HFF-Myc (cell line): ENCODE measurements at regions not wholly inside any gene's neighbourhood (a gene's known extent, or its start where the extent isn't known, plus 50 kb on each side); places are given as distances from the start of the nearest gene placed in this dataset.

Source experiments
- DNase-seq: peaks from one replicate; pipeline ENCODE4 v3.0.0-alpha.2; 2011; ENCODE audit warnings: low read depth; ENCODE audit errors: extremely low read depth
- H3K4me3 ChIP-seq: replicated peaks from 2 replicates; pipeline ENCODE4 v1.5.1; 2011; ENCODE audit warnings: low read depth, mild to moderate bottlenecking, control low read depth, low read length
- CTCF ChIP-seq: IDR thresholded peaks from 2 replicates; pipeline ENCODE4 v1.5.1; 2012; ENCODE audit warnings: mild to moderate bottlenecking, low read depth, low read length, control low read depth; ENCODE audit errors: missing control alignments

- no peak for DNase-seq
- no peak overlapping the region for H3K4me3 ChIP-seq
- TF ChIP-seq CTCF, result no peak
Observed at GRCh38 chr13:85512421-85512820, 286.8 kb downstream of the SLITRK6 start.

DNA sequence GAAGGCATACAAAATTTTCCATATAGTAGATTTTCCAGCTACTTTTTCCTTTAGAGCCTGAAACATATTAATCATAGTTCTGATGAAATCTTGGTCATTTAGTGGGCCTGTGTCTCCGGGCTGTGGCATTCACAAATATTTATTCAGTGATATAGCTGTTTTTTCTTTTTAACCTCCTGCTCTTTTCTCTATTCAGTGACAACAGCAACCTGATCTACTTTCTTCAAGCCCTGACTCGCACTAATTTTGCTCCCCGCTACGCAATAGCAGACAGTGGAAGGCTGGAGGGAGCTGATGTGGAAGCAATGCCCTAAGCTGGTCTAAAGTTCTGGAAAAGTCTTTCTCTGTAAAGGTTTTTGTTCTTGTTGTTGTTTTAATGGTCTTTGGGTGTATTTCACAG is 289.7 kb downstream of the SLITRK6 start:
- DNase-seq, result no peak
- no peak for TF ChIP-seq CTCF
- H3K4me3 ChIP-seq, result no peak overlapping the region

DNA sequence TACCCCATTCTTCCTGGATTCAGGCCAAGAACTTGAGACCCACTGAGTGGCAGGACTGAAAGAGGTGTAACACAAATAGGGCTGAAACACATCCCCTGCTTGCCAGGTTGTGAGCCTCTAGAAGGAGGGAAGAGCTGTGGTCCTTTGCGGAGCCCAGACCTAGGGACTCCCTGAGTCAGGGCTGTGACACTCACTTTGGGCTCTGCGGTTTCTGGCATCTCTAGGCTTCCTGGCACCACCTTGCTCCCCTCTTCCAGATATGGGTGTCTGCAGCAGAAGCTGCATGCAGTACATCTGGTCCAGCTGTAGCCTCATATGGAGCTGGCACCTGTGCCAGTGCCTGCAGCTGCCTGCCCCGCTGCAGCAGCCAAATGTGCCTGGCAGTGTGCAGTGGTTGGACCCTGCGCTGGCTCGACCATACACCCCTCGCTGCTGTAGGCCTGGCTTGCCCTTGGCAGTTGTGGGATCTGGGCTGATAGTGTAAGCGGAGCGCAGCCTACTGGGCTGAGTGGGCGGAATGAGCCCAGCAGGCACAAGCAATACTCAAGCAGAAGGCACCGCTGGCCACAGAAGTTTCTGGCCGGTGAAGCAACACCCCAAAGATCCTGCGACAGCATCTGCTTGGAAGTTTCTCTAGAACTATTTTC is 290.4 kb downstream of the SLITRK6 start:
- H3K4me3 ChIP-seq, result no peak overlapping the region
- no peak for DNase-seq
- no peak for TF ChIP-seq CTCF

GRCh38 chr13:85503797-85504196 is 295.4 kb downstream of the SLITRK6 start:
- DNase-seq, result no peak
- TF ChIP-seq CTCF, result no peak
- no peak overlapping the region for H3K4me3 ChIP-seq

DNA sequence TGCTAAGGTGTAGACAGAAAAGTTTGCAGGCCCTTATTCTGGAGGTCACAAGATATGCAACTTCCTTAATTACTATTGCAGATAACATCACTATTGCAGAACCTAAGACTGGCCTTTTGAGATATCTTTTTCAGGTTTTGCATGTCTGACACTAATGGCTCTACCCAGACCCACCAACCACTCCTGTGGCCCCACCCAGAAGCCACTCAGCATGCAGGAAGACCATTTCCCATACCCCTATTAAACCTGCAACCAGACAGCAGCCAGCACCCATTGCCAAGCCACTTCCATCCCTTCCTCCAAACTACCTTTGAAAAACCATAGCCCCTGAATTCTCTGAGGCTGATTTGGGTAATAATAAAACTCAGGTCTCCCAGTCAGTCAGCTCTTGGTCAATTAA is 297.6 kb downstream of the SLITRK6 start:
- TF ChIP-seq CTCF, result no peak

DNA sequence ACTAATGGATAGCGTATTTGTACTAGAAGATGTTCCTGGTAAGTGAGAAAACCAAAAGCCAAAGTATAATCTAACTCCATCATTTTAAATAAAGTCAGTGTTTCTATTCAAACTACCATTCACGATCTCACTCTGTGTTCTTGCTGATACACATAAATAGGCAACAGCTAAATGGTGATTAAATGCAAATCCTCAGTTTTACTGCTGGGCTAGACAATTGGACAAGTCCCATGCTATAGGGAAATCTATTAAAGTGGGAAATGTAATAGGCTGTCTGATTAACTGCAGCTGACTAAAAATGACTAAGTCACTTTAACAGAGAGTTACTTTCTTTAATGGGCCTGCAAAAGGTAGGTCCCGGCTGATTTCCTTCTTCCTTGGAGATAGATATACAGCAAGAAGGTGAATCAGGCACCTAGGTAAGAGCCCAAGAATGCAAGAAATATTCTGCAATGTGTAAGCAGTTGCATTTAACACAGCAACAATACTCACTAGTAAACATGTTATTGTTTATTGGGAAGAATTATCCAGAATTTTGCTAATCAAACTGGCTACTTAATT is 298.4 kb downstream of the SLITRK6 start:
- H3K4me3 ChIP-seq, result no peak overlapping the region
- no peak for DNase-seq
- no peak for TF ChIP-seq CTCF

More for the DNA sequence above, 297.6 kb downstream of the SLITRK6 start:
- no peak for DNase-seq
- H3K4me3 ChIP-seq, result no peak overlapping the region

DNA sequence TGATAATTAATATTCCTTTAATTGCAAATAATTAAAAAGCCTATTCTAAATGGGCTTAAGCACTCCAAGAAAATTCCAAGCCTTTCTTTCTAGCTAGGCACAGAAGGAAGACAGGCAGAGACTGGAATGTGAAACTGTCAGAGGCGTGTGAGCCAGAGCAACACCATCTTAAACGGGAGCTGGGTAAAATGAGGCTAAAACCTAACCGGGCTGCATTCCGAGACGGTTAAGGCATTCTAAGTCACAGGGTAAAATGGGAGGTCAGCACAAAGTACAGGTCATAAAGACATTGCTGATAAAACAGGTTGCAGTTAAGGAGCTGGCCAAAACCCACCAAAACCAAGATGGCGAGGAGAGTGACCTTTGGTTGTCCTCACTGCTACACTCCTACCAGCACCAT is 300.4 kb downstream of the SLITRK6 start:
- TF ChIP-seq CTCF, result no peak
- H3K4me3 ChIP-seq, result no peak overlapping the region
- no peak for DNase-seq
